ENCODE measurements at regions not wholly inside any gene's neighbourhood (a gene's known extent, or its start where the extent isn't known, plus 50 kb on each side); places are given as distances from the start of the nearest gene placed in this dataset.
A peak's percentile ranks its signal among the peaks of the same experiment; 100 is the strongest.

- no peak for TF ChIP-seq SPI1 (IDR thresholded peaks at IDR 0.05; ENCODE audit: borderline replicate concordance, low read depth)
- TF ChIP-seq POLR2AphosphoS5 (IDR thresholded peaks at IDR 0.05; ENCODE audit: low read depth): no peak
- TF ChIP-seq GABPA (IDR thresholded peaks at IDR 0.05; ENCODE audit: low read depth): no peak
- TF ChIP-seq, protein P1, sequence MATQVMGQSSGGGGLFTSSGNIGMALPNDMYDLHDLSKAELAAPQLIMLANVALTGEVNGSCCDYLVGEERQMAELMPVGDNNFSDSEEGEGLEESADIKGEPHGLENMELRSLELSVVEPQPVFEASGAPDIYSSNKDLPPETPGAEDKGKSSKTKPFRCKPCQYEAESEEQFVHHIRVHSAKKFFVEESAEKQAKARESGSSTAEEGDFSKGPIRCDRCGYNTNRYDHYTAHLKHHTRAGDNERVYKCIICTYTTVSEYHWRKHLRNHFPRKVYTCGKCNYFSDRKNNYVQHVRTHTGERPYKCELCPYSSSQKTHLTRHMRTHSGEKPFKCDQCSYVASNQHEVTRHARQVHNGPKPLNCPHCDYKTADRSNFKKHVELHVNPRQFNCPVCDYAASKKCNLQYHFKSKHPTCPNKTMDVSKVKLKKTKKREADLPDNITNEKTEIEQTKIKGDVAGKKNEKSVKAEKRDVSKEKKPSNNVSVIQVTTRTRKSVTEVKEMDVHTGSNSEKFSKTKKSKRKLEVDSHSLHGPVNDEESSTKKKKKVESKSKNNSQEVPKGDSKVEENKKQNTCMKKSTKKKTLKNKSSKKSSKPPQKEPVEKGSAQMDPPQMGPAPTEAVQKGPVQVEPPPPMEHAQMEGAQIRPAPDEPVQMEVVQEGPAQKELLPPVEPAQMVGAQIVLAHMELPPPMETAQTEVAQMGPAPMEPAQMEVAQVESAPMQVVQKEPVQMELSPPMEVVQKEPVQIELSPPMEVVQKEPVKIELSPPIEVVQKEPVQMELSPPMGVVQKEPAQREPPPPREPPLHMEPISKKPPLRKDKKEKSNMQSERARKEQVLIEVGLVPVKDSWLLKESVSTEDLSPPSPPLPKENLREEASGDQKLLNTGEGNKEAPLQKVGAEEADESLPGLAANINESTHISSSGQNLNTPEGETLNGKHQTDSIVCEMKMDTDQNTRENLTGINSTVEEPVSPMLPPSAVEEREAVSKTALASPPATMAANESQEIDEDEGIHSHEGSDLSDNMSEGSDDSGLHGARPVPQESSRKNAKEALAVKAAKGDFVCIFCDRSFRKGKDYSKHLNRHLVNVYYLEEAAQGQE (IDR thresholded peaks at IDR 0.05; ENCODE audit: insufficient replicate concordance, low read depth): no peak
- TF ChIP-seq, protein P2, sequence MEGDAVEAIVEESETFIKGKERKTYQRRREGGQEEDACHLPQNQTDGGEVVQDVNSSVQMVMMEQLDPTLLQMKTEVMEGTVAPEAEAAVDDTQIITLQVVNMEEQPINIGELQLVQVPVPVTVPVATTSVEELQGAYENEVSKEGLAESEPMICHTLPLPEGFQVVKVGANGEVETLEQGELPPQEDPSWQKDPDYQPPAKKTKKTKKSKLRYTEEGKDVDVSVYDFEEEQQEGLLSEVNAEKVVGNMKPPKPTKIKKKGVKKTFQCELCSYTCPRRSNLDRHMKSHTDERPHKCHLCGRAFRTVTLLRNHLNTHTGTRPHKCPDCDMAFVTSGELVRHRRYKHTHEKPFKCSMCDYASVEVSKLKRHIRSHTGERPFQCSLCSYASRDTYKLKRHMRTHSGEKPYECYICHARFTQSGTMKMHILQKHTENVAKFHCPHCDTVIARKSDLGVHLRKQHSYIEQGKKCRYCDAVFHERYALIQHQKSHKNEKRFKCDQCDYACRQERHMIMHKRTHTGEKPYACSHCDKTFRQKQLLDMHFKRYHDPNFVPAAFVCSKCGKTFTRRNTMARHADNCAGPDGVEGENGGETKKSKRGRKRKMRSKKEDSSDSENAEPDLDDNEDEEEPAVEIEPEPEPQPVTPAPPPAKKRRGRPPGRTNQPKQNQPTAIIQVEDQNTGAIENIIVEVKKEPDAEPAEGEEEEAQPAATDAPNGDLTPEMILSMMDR (IDR thresholded peaks at IDR 0.05; ENCODE audit: insufficient read depth, low read length): no peak
- peak; percentile 24 to 29 for DNase-seq (ENCODE audit: low read depth in 1 of 2, low spot score in 1 of 2)
- no peak overlapping the region for H3K4me3 ChIP-seq (replicated peaks; ENCODE audit: insufficient read depth, low read length)
These were observed 152.9 kb upstream of the ANKRD55 start for GRCh38 chr5:56386046-56386445.

GRCh38 chr5:56384186-56384585, 151.1 kb upstream of the ANKRD55 start:
- H3K4me3 ChIP-seq (replicated peaks; ENCODE audit: insufficient read depth, low read length): no peak overlapping the region
- H3K27ac ChIP-seq (replicated peaks): no peak overlapping the region
- no peak for DNase-seq (ENCODE audit: low read depth in 1 of 2, low spot score in 1 of 2)
- TF ChIP-seq, protein P1 (IDR thresholded peaks at IDR 0.05; ENCODE audit: insufficient replicate concordance, low read depth): no peak
- TF ChIP-seq, protein P2 (IDR thresholded peaks at IDR 0.05; ENCODE audit: insufficient read depth, low read length): no peak
- TF ChIP-seq GABPA (IDR thresholded peaks at IDR 0.05; ENCODE audit: low read depth) (no peak), SPI1 (IDR thresholded peaks at IDR 0.05; ENCODE audit: borderline replicate concordance, low read depth) (no peak), POLR2AphosphoS5 (IDR thresholded peaks at IDR 0.05; ENCODE audit: low read depth) (no peak)
- H3K27me3 ChIP-seq (ENCODE audit: insufficient read depth, poor library complexity, severe bottlenecking): no peaks in the 10 kb centered on the region

More at GRCh38 chr5:56386046-56386445, 152.9 kb upstream of the ANKRD55 start:
- no peaks in the 10 kb centered on the region for H3K27me3 ChIP-seq (ENCODE audit: insufficient read depth, poor library complexity, severe bottlenecking)
- H3K27ac ChIP-seq (replicated peaks): no peak overlapping the region

DNA sequence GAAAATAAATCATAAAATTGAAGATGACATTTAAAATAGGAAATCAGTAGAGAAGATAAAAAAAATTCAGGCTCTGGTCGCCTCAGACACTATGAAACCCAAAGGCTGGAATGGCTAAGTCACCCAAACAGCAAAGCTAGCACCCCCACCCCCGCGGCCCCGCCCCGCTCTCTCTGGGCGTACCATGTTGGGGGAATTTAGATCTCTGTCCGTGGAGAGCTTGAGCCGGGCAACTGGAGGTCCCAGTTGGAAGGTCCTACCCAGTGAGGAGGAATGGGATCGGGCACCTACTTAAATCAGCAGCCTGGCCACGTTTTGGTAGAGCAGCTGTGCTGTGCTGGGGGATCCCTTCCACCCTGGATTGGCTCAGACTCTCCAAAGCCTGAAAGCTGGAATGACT, 150.6 kb upstream of the ANKRD55 start:
- Histone ChIP-seq H3K27ac (replicated peaks) (no peak overlapping the region), H3K27me3 (ENCODE audit: insufficient read depth, poor library complexity, severe bottlenecking) (no peaks in the 10 kb centered on the region), H3K4me3 (replicated peaks; ENCODE audit: insufficient read depth, low read length) (no peak overlapping the region)
- no peak for DNase-seq (ENCODE audit: low read depth in 1 of 2, low spot score in 1 of 2)
- no peak for TF ChIP-seq GABPA (IDR thresholded peaks at IDR 0.05; ENCODE audit: low read depth)
- no peak for TF ChIP-seq SPI1 (IDR thresholded peaks at IDR 0.05; ENCODE audit: borderline replicate concordance, low read depth)
- TF ChIP-seq, protein P1 (IDR thresholded peaks at IDR 0.05; ENCODE audit: insufficient replicate concordance, low read depth): no peak
- TF ChIP-seq, protein P2 (IDR thresholded peaks at IDR 0.05; ENCODE audit: insufficient read depth, low read length): no peak
- no peak for TF ChIP-seq POLR2AphosphoS5 (IDR thresholded peaks at IDR 0.05; ENCODE audit: low read depth)

Data from HL-60 (cell line).